Occipital lobe (tissue), 1 donor: ENCODE measurements at regions not wholly inside any gene's neighbourhood (a gene's known extent, or its start where the extent isn't known, plus 50 kb on each side); places are given as distances from the start of the nearest gene placed in this dataset.

Experiments
- DNase-seq: peaks from one replicate; lab custom pipeline; 2025; lab: John Stamatoyannopoulos, UW

- DNase-seq, result no peak
Observed at GRCh38 chr13:88586263-88586662, 915.1 kb downstream of the SLITRK5 start.

- no peak for DNase-seq
Observed at GRCh38 chr13:88590574-88590973, 919.4 kb downstream of the SLITRK5 start.

GRCh38 chr13:88592105-88592504, 920.9 kb downstream of the SLITRK5 start:
- no peak for DNase-seq

- no peak for DNase-seq
Observed at GRCh38 chr13:88601949-88602348, 930.8 kb downstream of the SLITRK5 start.

GRCh38 chr13:88602786-88603777, 931.9 kb downstream of the SLITRK5 start:
- DNase-seq, result no peak

- DNase-seq, result no peak
Observed at GRCh38 chr13:88617176-88617575, 946.0 kb downstream of the SLITRK5 start.

GRCh38 chr13:88622362-88622973, 951.3 kb downstream of the SLITRK5 start:
- no peak for DNase-seq

- no peak for DNase-seq
Observed at GRCh38 chr13:88623150-88623549, 952.0 kb downstream of the SLITRK5 start.

GRCh38 chr13:88627071-88627470, 955.9 kb downstream of the SLITRK5 start:
- DNase-seq, result no peak

GRCh38 chr13:88628882-88629281, 957.7 kb downstream of the SLITRK5 start:
- no peak for DNase-seq

GRCh38 chr13:88637935-88638334, 966.8 kb downstream of the SLITRK5 start:
- DNase-seq, result no peak

GRCh38 chr13:88643233-88643632, 972.1 kb downstream of the SLITRK5 start:
- DNase-seq, result no peak

GRCh38 chr13:88648598-88649373, 977.6 kb downstream of the SLITRK5 start:
- DNase-seq, result no peak

- no peak for DNase-seq
Observed at GRCh38 chr13:88649855-88650254, 978.7 kb downstream of the SLITRK5 start.

GRCh38 chr13:88651531-88651930, 980.4 kb downstream of the SLITRK5 start:
- no peak for DNase-seq

- no peak for DNase-seq
Observed at GRCh38 chr13:88656751-88657150, 985.6 kb downstream of the SLITRK5 start.

- no peak for DNase-seq
Observed at GRCh38 chr13:88670509-88670908, 999.3 kb downstream of the SLITRK5 start.

GRCh38 chr13:88674841-88675240, 1003.7 kb downstream of the SLITRK5 start:
- DNase-seq, result no peak

GRCh38 chr13:88675347-88675996, 1004.3 kb downstream of the SLITRK5 start:
- DNase-seq, result no peak

GRCh38 chr13:88676016-88676415, 1004.8 kb downstream of the SLITRK5 start:
- DNase-seq, result no peak

GRCh38 chr13:88685459-88685858, 1014.3 kb downstream of the SLITRK5 start:
- DNase-seq, result no peak
